GM06990 (cell line): ENCODE measurements at regions not wholly inside any gene's neighbourhood (a gene's known extent, or its start where the extent isn't known, plus 50 kb on each side); places are given as distances from the start of the nearest gene placed in this dataset.

Experiments
- DNase-seq: peaks from one replicate; pipeline ENCODE4 v3.0.0-alpha.2; 2011; ENCODE audit not compliant: insufficient read length; ENCODE audit errors: extremely low read depth
- H3K27me3 ChIP-seq: replicated peaks from 2 replicates; pipeline ENCODE4 v1.6.0; 2011; ENCODE audit warnings: low read length; ENCODE audit not compliant: control insufficient read depth, insufficient read depth
- H3K36me3 ChIP-seq: 2 replicates; pipeline ENCODE4 v1.5.1; 2011; ENCODE audit warnings: low read length; ENCODE audit not compliant: control insufficient read depth, insufficient read depth
- H3K4me3 ChIP-seq: replicated peaks from 2 replicates; pipeline ENCODE4 v1.5.1; 2011; ENCODE audit warnings: low read depth, mild to moderate bottlenecking, control low read depth, low read length
- CTCF ChIP-seq: IDR thresholded peaks from 2 replicates; pipeline ENCODE4 v1.5.1; 2011; ENCODE audit warnings: low read length, control low read depth, mild to moderate bottlenecking, inconsistent platforms; ENCODE audit not compliant: insufficient read depth, poor library complexity, severe bottlenecking

GRCh38 chr3:88574146-88574545 is 424.4 kb downstream of the C3orf38 start:
- DNase-seq, result no peak
- TF ChIP-seq CTCF, result no peak
- no peaks in the 10 kb centered on the region for H3K36me3 ChIP-seq
- H3K27me3 ChIP-seq, result no peaks in the 10 kb centered on the region
- no peak overlapping the region for H3K4me3 ChIP-seq

GRCh38 chr3:88584451-88584850 is 434.7 kb downstream of the C3orf38 start:
- H3K36me3 ChIP-seq, result no peaks in the 10 kb centered on the region
- no peak for TF ChIP-seq CTCF
- no peaks in the 10 kb centered on the region for H3K27me3 ChIP-seq
- no peak for DNase-seq
- H3K4me3 ChIP-seq, result no peak overlapping the region

DNA sequence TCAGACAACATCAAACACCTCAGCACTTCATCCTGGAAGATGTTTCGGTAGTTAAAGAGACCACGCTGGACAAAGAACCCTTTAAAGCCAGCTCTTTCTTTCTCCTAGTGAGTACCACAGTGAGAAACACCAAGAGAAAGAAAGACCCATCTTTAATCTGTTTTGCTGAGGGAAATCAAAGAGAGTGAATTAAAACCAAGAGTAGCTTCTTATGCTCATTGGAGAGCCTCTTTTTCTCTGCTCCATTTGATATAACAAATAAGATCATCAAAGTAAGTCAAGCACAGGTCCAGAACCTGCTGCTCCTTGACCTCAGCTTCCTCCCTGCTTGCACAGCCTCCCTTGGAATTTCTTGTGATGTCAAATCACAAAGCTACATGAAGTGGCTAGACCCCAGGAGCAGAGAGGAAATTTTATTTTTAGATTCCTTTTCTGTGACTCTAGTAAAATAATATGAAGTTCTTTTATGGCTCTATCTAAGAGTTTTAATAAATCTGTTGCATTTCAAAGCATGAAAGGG is 436.4 kb downstream of the C3orf38 start:
- DNase-seq, result no peak
- H3K36me3 ChIP-seq, result no peaks in the 10 kb centered on the region
- H3K27me3 ChIP-seq, result no peaks in the 10 kb centered on the region
- TF ChIP-seq CTCF, result no peak
- no peak overlapping the region for H3K4me3 ChIP-seq

DNA sequence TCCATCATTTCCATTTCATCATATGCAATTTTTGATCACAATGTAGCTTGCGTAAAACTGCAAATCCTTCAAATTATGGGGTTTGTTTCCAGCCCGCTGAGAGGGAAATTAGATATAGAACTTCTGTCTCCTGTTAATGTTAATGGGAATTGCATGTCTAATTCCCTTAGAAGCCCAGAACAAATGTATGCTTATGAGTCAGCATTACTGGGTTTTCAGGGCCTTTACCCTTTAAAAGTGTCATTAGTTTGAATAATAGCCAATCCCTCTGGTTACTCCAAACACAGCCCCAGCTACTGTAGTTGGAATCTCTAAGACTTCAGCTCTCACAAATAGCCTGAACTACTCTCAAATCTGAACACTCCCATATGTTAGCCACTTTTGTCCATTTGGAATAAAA is 439.4 kb downstream of the C3orf38 start:
- Histone ChIP-seq H3K36me3 (no peaks in the 10 kb centered on the region), H3K27me3 (no peaks in the 10 kb centered on the region), H3K4me3 (no peak overlapping the region)
- DNase-seq, result no peak
- no peak for TF ChIP-seq CTCF

- TF ChIP-seq CTCF, result no peak
- DNase-seq, result no peak
These were observed 445.3 kb downstream of the C3orf38 start for GRCh38 chr3:88595026-88595425.

GRCh38 chr3:88596451-88596850 is 446.7 kb downstream of the C3orf38 start:
- Histone ChIP-seq H3K27me3 (no peaks in the 10 kb centered on the region), H3K36me3 (no peaks in the 10 kb centered on the region), H3K4me3 (no peak overlapping the region)
- no peak for DNase-seq
- no peak for TF ChIP-seq CTCF

More at GRCh38 chr3:88595026-88595425, 445.3 kb downstream of the C3orf38 start:
- no peaks in the 10 kb centered on the region for H3K36me3 ChIP-seq
- H3K27me3 ChIP-seq, result no peaks in the 10 kb centered on the region
- H3K4me3 ChIP-seq, result no peak overlapping the region
